ENCODE measurements at regions not wholly inside any gene's neighbourhood (a gene's known extent, or its start where the extent isn't known, plus 50 kb on each side); places are given as distances from the start of the nearest gene placed in this dataset.

GRCh38 chr6:113050979-113051378 is 703.8 kb downstream of the RFPL4B start:
- no peak for TF ChIP-seq REST (IDR thresholded peaks at IDR 0.05; ENCODE audit: insufficient replicate concordance, low read depth)
- TF ChIP-seq CTCF (IDR thresholded peaks at IDR 0.05; ENCODE audit: insufficient read depth, low read length): no peak
- no peak for TF ChIP-seq SPI1 (IDR thresholded peaks at IDR 0.05; ENCODE audit: borderline replicate concordance, low read depth)
- no peak for TF ChIP-seq POLR2AphosphoS5 (IDR thresholded peaks at IDR 0.05; ENCODE audit: low read depth)
- no peak for TF ChIP-seq GABPA (IDR thresholded peaks at IDR 0.05; ENCODE audit: low read depth)
- H3K4me3 ChIP-seq (replicated peaks; ENCODE audit: insufficient read depth, low read length): no peak overlapping the region
- no peaks in the 10 kb centered on the region for H3K27me3 ChIP-seq (ENCODE audit: insufficient read depth, poor library complexity, severe bottlenecking)
- DNase-seq (ENCODE audit: low read depth in 1 of 2, low spot score in 1 of 2): no peak
- H3K27ac ChIP-seq (replicated peaks): no peak overlapping the region

GRCh38 chr6:113052506-113052905 is 705.4 kb downstream of the RFPL4B start:
- H3K27ac ChIP-seq (replicated peaks): no peak overlapping the region
- TF ChIP-seq POLR2AphosphoS5 (IDR thresholded peaks at IDR 0.05; ENCODE audit: low read depth) (no peak), SPI1 (IDR thresholded peaks at IDR 0.05; ENCODE audit: borderline replicate concordance, low read depth) (no peak), REST (IDR thresholded peaks at IDR 0.05; ENCODE audit: insufficient replicate concordance, low read depth) (no peak), GABPA (IDR thresholded peaks at IDR 0.05; ENCODE audit: low read depth) (no peak), CTCF (IDR thresholded peaks at IDR 0.05; ENCODE audit: insufficient read depth, low read length) (no peak)
- H3K27me3 ChIP-seq (ENCODE audit: insufficient read depth, poor library complexity, severe bottlenecking): no peaks in the 10 kb centered on the region
- H3K4me3 ChIP-seq (replicated peaks; ENCODE audit: insufficient read depth, low read length): no peak overlapping the region
- no peak for DNase-seq (ENCODE audit: low read depth in 1 of 2, low spot score in 1 of 2)

GRCh38 chr6:113055061-113055460 is 707.9 kb downstream of the RFPL4B start:
- Histone ChIP-seq H3K27ac (replicated peaks) (no peak overlapping the region), H3K4me3 (replicated peaks; ENCODE audit: insufficient read depth, low read length) (no peak overlapping the region), H3K27me3 (ENCODE audit: insufficient read depth, poor library complexity, severe bottlenecking) (no peaks in the 10 kb centered on the region)
- DNase-seq (ENCODE audit: low read depth in 1 of 2, low spot score in 1 of 2): no peak
- TF ChIP-seq REST (IDR thresholded peaks at IDR 0.05; ENCODE audit: insufficient replicate concordance, low read depth) (no peak), GABPA (IDR thresholded peaks at IDR 0.05; ENCODE audit: low read depth) (no peak), POLR2AphosphoS5 (IDR thresholded peaks at IDR 0.05; ENCODE audit: low read depth) (no peak), CTCF (IDR thresholded peaks at IDR 0.05; ENCODE audit: insufficient read depth, low read length) (no peak), SPI1 (IDR thresholded peaks at IDR 0.05; ENCODE audit: borderline replicate concordance, low read depth) (no peak)
